ENCODE measurements at regions not wholly inside any gene's neighbourhood (a gene's known extent, or its start where the extent isn't known, plus 50 kb on each side); places are given as distances from the start of the nearest gene placed in this dataset.

- TF ChIP-seq, protein P1, sequence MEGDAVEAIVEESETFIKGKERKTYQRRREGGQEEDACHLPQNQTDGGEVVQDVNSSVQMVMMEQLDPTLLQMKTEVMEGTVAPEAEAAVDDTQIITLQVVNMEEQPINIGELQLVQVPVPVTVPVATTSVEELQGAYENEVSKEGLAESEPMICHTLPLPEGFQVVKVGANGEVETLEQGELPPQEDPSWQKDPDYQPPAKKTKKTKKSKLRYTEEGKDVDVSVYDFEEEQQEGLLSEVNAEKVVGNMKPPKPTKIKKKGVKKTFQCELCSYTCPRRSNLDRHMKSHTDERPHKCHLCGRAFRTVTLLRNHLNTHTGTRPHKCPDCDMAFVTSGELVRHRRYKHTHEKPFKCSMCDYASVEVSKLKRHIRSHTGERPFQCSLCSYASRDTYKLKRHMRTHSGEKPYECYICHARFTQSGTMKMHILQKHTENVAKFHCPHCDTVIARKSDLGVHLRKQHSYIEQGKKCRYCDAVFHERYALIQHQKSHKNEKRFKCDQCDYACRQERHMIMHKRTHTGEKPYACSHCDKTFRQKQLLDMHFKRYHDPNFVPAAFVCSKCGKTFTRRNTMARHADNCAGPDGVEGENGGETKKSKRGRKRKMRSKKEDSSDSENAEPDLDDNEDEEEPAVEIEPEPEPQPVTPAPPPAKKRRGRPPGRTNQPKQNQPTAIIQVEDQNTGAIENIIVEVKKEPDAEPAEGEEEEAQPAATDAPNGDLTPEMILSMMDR (IDR thresholded peaks at IDR 0.05; ENCODE audit: insufficient read depth, low read length, poor library complexity, severe bottlenecking), result no peak
- DNase-seq (ENCODE audit: low read depth), result no peak
- no peak overlapping the region for H3K4me3 ChIP-seq (ENCODE audit: low read depth, low read length)
- no peaks in the 10 kb centered on the region for H3K36me3 ChIP-seq (ENCODE audit: control insufficient read depth, insufficient read depth, low read length)
- no peaks in the 10 kb centered on the region for H3K27me3 ChIP-seq (ENCODE audit: control insufficient read depth, insufficient read depth, low read length)
Observed at GRCh38 chr1:214107322-214108096, 119.7 kb downstream of the PROX1 start.

- no peak for DNase-seq (ENCODE audit: low read depth)
- Histone ChIP-seq H3K4me3 (ENCODE audit: low read depth, low read length) (no peak overlapping the region), H3K27me3 (ENCODE audit: control insufficient read depth, insufficient read depth, low read length) (no peaks in the 10 kb centered on the region), H3K36me3 (ENCODE audit: control insufficient read depth, insufficient read depth, low read length) (no peaks in the 10 kb centered on the region)
- TF ChIP-seq, protein P1 (IDR thresholded peaks at IDR 0.05; ENCODE audit: insufficient read depth, low read length, poor library complexity, severe bottlenecking), result no peak
Observed at GRCh38 chr1:214108097-214108446, 120.3 kb downstream of the PROX1 start.

- TF ChIP-seq, protein P1 (IDR thresholded peaks at IDR 0.05; ENCODE audit: insufficient read depth, low read length, poor library complexity, severe bottlenecking), result no peak
- DNase-seq (ENCODE audit: low read depth), result no peak
- no peak overlapping the region for H3K4me3 ChIP-seq (ENCODE audit: low read depth, low read length)
- H3K27me3 ChIP-seq (ENCODE audit: control insufficient read depth, insufficient read depth, low read length), result no peaks in the 10 kb centered on the region
- no peaks in the 10 kb centered on the region for H3K36me3 ChIP-seq (ENCODE audit: control insufficient read depth, insufficient read depth, low read length)
Observed at GRCh38 chr1:214111796-214112195, 124.0 kb downstream of the PROX1 start.

DNA sequence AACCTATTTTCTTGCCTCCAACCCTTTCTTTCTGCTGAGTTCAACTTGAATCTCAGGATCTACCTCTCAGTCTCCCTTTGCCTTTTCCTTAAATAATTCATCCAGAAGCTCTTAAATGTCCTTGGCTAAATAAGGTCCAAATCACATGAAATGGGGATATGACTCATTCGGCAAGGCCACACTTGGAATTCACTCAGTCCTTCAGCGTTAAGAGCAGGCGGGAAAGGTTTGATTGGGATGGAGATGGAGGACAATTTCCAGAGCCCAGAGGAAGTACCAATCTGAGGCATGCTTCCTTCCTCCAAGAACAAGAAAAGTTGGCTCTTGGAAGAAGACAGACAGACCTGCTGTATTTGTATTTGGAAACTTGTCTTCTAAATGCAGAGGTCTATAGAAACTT is 128.5 kb downstream of the PROX1 start:
- TF ChIP-seq, protein P1 (IDR thresholded peaks at IDR 0.05; ENCODE audit: insufficient read depth, low read length, poor library complexity, severe bottlenecking), result no peak
- Histone ChIP-seq H3K36me3 (ENCODE audit: control insufficient read depth, insufficient read depth, low read length) (no peaks in the 10 kb centered on the region), H3K27me3 (ENCODE audit: control insufficient read depth, insufficient read depth, low read length) (no peaks in the 10 kb centered on the region), H3K4me3 (ENCODE audit: low read depth, low read length) (no peak overlapping the region)
- no peak for DNase-seq (ENCODE audit: low read depth)

DNA sequence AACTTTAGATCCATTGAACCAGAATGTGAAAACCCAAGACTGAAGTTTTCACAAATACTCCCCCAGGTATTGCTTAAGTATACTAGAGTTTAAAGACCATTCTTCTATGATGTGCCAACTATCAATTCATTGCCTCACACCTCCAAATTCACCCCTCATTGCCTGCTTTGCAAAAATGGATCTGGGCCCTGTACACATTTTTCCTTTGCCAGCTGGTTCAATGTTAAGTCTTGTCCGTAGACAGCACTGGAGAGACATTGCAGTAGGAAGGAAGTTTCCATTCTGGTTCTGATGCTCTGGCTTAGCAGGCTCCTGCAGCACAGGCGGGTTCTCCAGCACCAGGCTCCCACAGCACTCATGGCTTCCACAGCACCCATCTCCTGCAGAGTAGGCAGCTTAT is 130.0 kb downstream of the PROX1 start:
- DNase-seq (ENCODE audit: low read depth), result no peak
- TF ChIP-seq, protein P1 (IDR thresholded peaks at IDR 0.05; ENCODE audit: insufficient read depth, low read length, poor library complexity, severe bottlenecking), result no peak
- H3K27me3 ChIP-seq (ENCODE audit: control insufficient read depth, insufficient read depth, low read length), result no peaks in the 10 kb centered on the region
- no peak overlapping the region for H3K4me3 ChIP-seq (ENCODE audit: low read depth, low read length)
- no peaks in the 10 kb centered on the region for H3K36me3 ChIP-seq (ENCODE audit: control insufficient read depth, insufficient read depth, low read length)

DNA sequence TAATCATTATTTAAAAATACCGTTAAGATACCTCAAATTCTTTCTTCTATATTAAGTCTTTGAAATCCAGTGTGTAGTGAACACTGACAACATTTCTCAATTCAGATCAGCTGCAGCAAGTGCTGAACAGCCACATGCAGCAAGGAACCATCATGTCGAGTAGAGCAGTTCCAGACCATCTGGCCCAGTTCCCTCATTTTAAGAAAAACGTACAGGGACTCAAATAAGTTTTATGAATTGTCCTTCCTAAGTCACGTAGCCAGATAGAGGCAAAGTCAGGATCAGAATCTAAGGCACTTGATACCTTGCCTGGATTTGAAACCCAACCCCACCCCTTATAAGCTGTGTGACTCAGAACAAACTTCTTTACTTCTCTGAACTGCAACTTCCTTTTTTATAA is 132.4 kb downstream of the PROX1 start:
- no peaks in the 10 kb centered on the region for H3K27me3 ChIP-seq (ENCODE audit: control insufficient read depth, insufficient read depth, low read length)
- H3K4me3 ChIP-seq (ENCODE audit: low read depth, low read length), result no peak overlapping the region
- TF ChIP-seq, protein P1 (IDR thresholded peaks at IDR 0.05; ENCODE audit: insufficient read depth, low read length, poor library complexity, severe bottlenecking), result no peak
- DNase-seq (ENCODE audit: low read depth), result no peak
- no peaks in the 10 kb centered on the region for H3K36me3 ChIP-seq (ENCODE audit: control insufficient read depth, insufficient read depth, low read length)
